MM.1S (cell line): ENCODE measurements at regions not wholly inside any gene's neighbourhood (a gene's known extent, or its start where the extent isn't known, plus 50 kb on each side); places are given as distances from the start of the nearest gene placed in this dataset.

ENCODE experiments used
- DNase-seq: peaks from one replicate; pipeline ENCODE4 v3.0.0-alpha.2; 2015
- H2AFZ ChIP-seq: fragments of 300-600 bp; sonication (generic); 2 replicates; pipeline ENCODE4 v1.6.0; 2016; ENCODE audit warnings: antibody characterized with exemption, low read length
- H3F3A ChIP-seq: fragments of 300-600 bp; sonication (generic); 2 replicates; pipeline ENCODE4 v1.6.1; 2016; ENCODE audit warnings: mild to moderate bottlenecking, antibody characterized with exemption, low read length, moderate library complexity, mixed read lengths; ENCODE audit not compliant: insufficient read depth
- H3K27ac ChIP-seq: fragments of 300-600 bp; sonication (generic); 2 replicates; pipeline ENCODE4 v1.5.1; 2016; ENCODE audit warnings: mild to moderate bottlenecking, low read length
- H3K27me3 ChIP-seq: fragments of 300-600 bp; sonication (generic); replicated peaks from 2 replicates; pipeline ENCODE4 v1.6.0; 2016; ENCODE audit warnings: low read length; ENCODE audit not compliant: insufficient read depth
- H3K36me3 ChIP-seq: fragments of 300-600 bp; sonication (generic); replicated peaks from 2 replicates; pipeline ENCODE4 v1.6.1; 2016; ENCODE audit warnings: mild to moderate bottlenecking, low read length, mixed read lengths; ENCODE audit not compliant: insufficient read depth
- H3K4me1 ChIP-seq: fragments of 300-600 bp; sonication (generic); 2 replicates; pipeline ENCODE4 v1.6.1; 2016; ENCODE audit warnings: low read length, mixed read lengths
- H3K4me2 ChIP-seq: fragments of 300-600 bp; sonication (generic); 2 replicates; pipeline ENCODE4 v1.6.0; 2016; ENCODE audit warnings: low read depth, low read length
- H3K4me3 ChIP-seq: fragments of 300-600 bp; sonication (generic); 2 replicates; pipeline ENCODE4 v1.5.1; 2016; ENCODE audit warnings: low read length, mixed read lengths
- H3K79me2 ChIP-seq: fragments of 300-600 bp; sonication (generic); 2 replicates; pipeline ENCODE4 v1.6.1; 2016; ENCODE audit warnings: mixed run types, low read length, mixed read lengths
- H3K9ac ChIP-seq: fragments of 300-600 bp; sonication (generic); 2 replicates; pipeline ENCODE4 v1.6.1; 2016; ENCODE audit warnings: low read length, mixed read lengths
- H3K9me2 ChIP-seq: fragments of 300-600 bp; sonication (generic); replicated peaks from 2 replicates; pipeline ENCODE4 v1.6.1; 2016; ENCODE audit warnings: mild to moderate bottlenecking, low read length, mixed read lengths; ENCODE audit not compliant: insufficient read depth
- H3K9me3 ChIP-seq: fragments of 300-600 bp; sonication (generic); replicated peaks from 2 replicates; pipeline ENCODE4 v1.6.1; 2016; ENCODE audit warnings: mild to moderate bottlenecking, low read length, mixed read lengths; ENCODE audit not compliant: insufficient read depth
- H4K20me1 ChIP-seq: fragments of 300-600 bp; sonication (generic); 2 replicates; pipeline ENCODE4 v1.6.1; 2016; ENCODE audit warnings: mild to moderate bottlenecking, low read length, moderate library complexity, mixed read lengths; ENCODE audit not compliant: insufficient read depth
- EZH2 ChIP-seq: fragments of 300-600 bp; sonication (generic); optimal IDR thresholded peaks from 2 replicates; pipeline ENCODE3; 2017; ENCODE audit warnings: low read depth, mild to moderate bottlenecking, antibody characterized with exemption, low read length, mixed read lengths
- EZH2phosphoT487 ChIP-seq: fragments of 300-600 bp; sonication (generic); IDR thresholded peaks from 2 replicates; pipeline ENCODE4 v1.6.1; 2018; ENCODE audit warnings: antibody characterized with exemption, low read length
- TF ChIP-seq, protein P1 (sequence below): fragments of 300-600 bp; sonication (generic); IDR thresholded peaks from 2 replicates; pipeline ENCODE4 v1.5.1; 2016; ENCODE audit warnings: antibody characterized with exemption, low read length, mixed read lengths

GRCh38 chr18:45557779-45558178, 57.5 kb upstream of the SLC14A2 start:
- H3K27ac ChIP-seq = no peak overlapping the region
- no peaks in the 10 kb centered on the region for H3K79me2 ChIP-seq
- H3K9me3 ChIP-seq = no peaks in the 10 kb centered on the region
- no peaks in the 10 kb centered on the region for H3K36me3 ChIP-seq
- DNase-seq = no peak
- H3K4me2 ChIP-seq = no peak overlapping the region
- H3K27me3 ChIP-seq = no peaks in the 10 kb centered on the region
- H2AFZ ChIP-seq = no peak overlapping the region
- H3K4me1 ChIP-seq = no peaks in the 10 kb centered on the region
- H3F3A ChIP-seq = no peaks in the 10 kb centered on the region
- H3K9me2 ChIP-seq = no peaks in the 10 kb centered on the region
- H3K9ac ChIP-seq = no peak overlapping the region
- TF ChIP-seq, protein P1, sequence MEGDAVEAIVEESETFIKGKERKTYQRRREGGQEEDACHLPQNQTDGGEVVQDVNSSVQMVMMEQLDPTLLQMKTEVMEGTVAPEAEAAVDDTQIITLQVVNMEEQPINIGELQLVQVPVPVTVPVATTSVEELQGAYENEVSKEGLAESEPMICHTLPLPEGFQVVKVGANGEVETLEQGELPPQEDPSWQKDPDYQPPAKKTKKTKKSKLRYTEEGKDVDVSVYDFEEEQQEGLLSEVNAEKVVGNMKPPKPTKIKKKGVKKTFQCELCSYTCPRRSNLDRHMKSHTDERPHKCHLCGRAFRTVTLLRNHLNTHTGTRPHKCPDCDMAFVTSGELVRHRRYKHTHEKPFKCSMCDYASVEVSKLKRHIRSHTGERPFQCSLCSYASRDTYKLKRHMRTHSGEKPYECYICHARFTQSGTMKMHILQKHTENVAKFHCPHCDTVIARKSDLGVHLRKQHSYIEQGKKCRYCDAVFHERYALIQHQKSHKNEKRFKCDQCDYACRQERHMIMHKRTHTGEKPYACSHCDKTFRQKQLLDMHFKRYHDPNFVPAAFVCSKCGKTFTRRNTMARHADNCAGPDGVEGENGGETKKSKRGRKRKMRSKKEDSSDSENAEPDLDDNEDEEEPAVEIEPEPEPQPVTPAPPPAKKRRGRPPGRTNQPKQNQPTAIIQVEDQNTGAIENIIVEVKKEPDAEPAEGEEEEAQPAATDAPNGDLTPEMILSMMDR = no peak
- TF ChIP-seq EZH2phosphoT487 = no peak
- TF ChIP-seq EZH2 = no peak
- H3K4me3 ChIP-seq = no peak overlapping the region
- H4K20me1 ChIP-seq = no peaks in the 10 kb centered on the region

- no peaks in the 10 kb centered on the region for H3F3A ChIP-seq
- no peaks in the 10 kb centered on the region for H3K36me3 ChIP-seq
- no peaks in the 10 kb centered on the region for H3K9me2 ChIP-seq
- H3K79me2 ChIP-seq = no peaks in the 10 kb centered on the region
- H2AFZ ChIP-seq = no peak overlapping the region
- H3K27me3 ChIP-seq = no peaks in the 10 kb centered on the region
- no peaks in the 10 kb centered on the region for H3K4me1 ChIP-seq
- no peak overlapping the region for H3K4me3 ChIP-seq
- H4K20me1 ChIP-seq = no peaks in the 10 kb centered on the region
- no peak for DNase-seq
- no peak overlapping the region for H3K4me2 ChIP-seq
- H3K27ac ChIP-seq = no peak overlapping the region
- H3K9ac ChIP-seq = no peak overlapping the region
- H3K9me3 ChIP-seq = no peaks in the 10 kb centered on the region
- TF ChIP-seq EZH2 = no peak
- TF ChIP-seq EZH2phosphoT487 = no peak
- TF ChIP-seq, protein P1 = no peak
These were observed 56.0 kb upstream of the SLC14A2 start for GRCh38 chr18:45559258-45559657.

- H3K27ac ChIP-seq = no peak overlapping the region
- no peaks in the 10 kb centered on the region for H3F3A ChIP-seq
- TF ChIP-seq EZH2phosphoT487 = no peak
- no peak for TF ChIP-seq EZH2
- TF ChIP-seq, protein P1 = no peak
- no peaks in the 10 kb centered on the region for H4K20me1 ChIP-seq
- H3K4me1 ChIP-seq = no peaks in the 10 kb centered on the region
- H3K9me3 ChIP-seq = no peaks in the 10 kb centered on the region
- no peaks in the 10 kb centered on the region for H3K79me2 ChIP-seq
- H3K27me3 ChIP-seq = no peaks in the 10 kb centered on the region
- H3K4me2 ChIP-seq = no peak overlapping the region
- H3K4me3 ChIP-seq = no peak overlapping the region
- no peak overlapping the region for H3K9ac ChIP-seq
- no peak for DNase-seq
- no peaks in the 10 kb centered on the region for H3K36me3 ChIP-seq
- H3K9me2 ChIP-seq = no peaks in the 10 kb centered on the region
- H2AFZ ChIP-seq = no peak overlapping the region
These were observed 54.4 kb upstream of the SLC14A2 start for GRCh38 chr18:45560870-45561269.
